ENCODE measurements at regions not wholly inside any gene's neighbourhood (a gene's known extent, or its start where the extent isn't known, plus 50 kb on each side); places are given as distances from the start of the nearest gene placed in this dataset.

- TF ChIP-seq, protein P1, sequence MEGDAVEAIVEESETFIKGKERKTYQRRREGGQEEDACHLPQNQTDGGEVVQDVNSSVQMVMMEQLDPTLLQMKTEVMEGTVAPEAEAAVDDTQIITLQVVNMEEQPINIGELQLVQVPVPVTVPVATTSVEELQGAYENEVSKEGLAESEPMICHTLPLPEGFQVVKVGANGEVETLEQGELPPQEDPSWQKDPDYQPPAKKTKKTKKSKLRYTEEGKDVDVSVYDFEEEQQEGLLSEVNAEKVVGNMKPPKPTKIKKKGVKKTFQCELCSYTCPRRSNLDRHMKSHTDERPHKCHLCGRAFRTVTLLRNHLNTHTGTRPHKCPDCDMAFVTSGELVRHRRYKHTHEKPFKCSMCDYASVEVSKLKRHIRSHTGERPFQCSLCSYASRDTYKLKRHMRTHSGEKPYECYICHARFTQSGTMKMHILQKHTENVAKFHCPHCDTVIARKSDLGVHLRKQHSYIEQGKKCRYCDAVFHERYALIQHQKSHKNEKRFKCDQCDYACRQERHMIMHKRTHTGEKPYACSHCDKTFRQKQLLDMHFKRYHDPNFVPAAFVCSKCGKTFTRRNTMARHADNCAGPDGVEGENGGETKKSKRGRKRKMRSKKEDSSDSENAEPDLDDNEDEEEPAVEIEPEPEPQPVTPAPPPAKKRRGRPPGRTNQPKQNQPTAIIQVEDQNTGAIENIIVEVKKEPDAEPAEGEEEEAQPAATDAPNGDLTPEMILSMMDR (IDR thresholded peaks at IDR 0.05 in 8 of 11, conservative IDR thresholded peaks at IDR 0.05 in 3 of 11): no peak
- TF ChIP-seq POLR2AphosphoS5 (IDR thresholded peaks at IDR 0.05) (no peak), POLR2A (IDR thresholded peaks at IDR 0.05) (no peak)
These were observed 196.8 kb upstream of the DAPK1 start for GRCh38 chr9:87300915-87301314.
